AG04450 (cell line): ENCODE measurements at regions not wholly inside any gene's neighbourhood (a gene's known extent, or its start where the extent isn't known, plus 50 kb on each side); places are given as distances from the start of the nearest gene placed in this dataset.

Experiments used
- CTCF ChIA-PET: fragments of 300-600, 350-600 bp; formaldehyde crosslinking; extraction: SDS; loops from one replicate; lab custom pipeline; 2022; ENCODE audit warnings: antibody characterized with exemption, inconsistent platforms; lab: Charles Lee
- POLR2A ChIA-PET: fragments of 350-600 bp; formaldehyde crosslinking; extraction: SDS; loops from one replicate; lab custom pipeline; 2021; ENCODE audit warnings: antibody characterized with exemption, inconsistent platforms; lab: Yijun Ruan, JAX
- DNase-seq: peaks from one replicate; pipeline ENCODE4 v3.0.0-alpha.2; 2011; ENCODE audit warnings: low read depth, low spot score
- H3K27ac ChIP-seq: one replicate; pipeline ENCODE4 v1.5.1; 2012; ENCODE audit warnings: low read depth, low read length, control low read depth
- H3K27me3 ChIP-seq: one replicate; pipeline ENCODE4 v1.6.0; 2012; ENCODE audit warnings: low read length; ENCODE audit not compliant: control insufficient read depth, insufficient read depth
- H3K4me3 ChIP-seq: 2 replicates; pipeline ENCODE4 v1.5.1; 2011; ENCODE audit warnings: mild to moderate bottlenecking, low read depth, low read length, control low read depth
- H3K9me3 ChIP-seq: 2 replicates; pipeline ENCODE4 v1.5.1; 2012; ENCODE audit warnings: low read length; ENCODE audit not compliant: control insufficient read depth, insufficient read depth
- CTCF ChIP-seq: IDR thresholded peaks from 2 replicates; pipeline ENCODE4 v1.5.1; 2011; ENCODE audit warnings: low read depth, low read length, control low read depth, inconsistent platforms

GRCh38 chr1:99086057-99086456 is 81.4 kb upstream of the PLPPR5 start:
- H3K27me3 ChIP-seq, result no peaks in the 10 kb centered on the region
- ChIA-PET POLR2A (no interaction called here), CTCF (interaction anchor here (0.6 kb wide), 1 partner anchor 12 kb away, joined by 3 read pairs; no protein-coding TSS in a partner anchor)
- no peak for DNase-seq
- no peak for TF ChIP-seq CTCF
- no peak overlapping the region for H3K4me3 ChIP-seq
- no peak overlapping the region for H3K27ac ChIP-seq
- no peaks in the 10 kb centered on the region for H3K9me3 ChIP-seq

- POLR2A ChIA-PET, result no interaction called here
Observed at GRCh38 chr1:99098589-99098988, 93.9 kb upstream of the PLPPR5 start.

GRCh38 chr1:99106274-99106673 is 101.6 kb upstream of the PLPPR5 start:
- H3K27ac ChIP-seq, result no peak overlapping the region
- H3K27me3 ChIP-seq, result no peaks in the 10 kb centered on the region
- ChIA-PET POLR2A (no interaction called here), CTCF (no interaction called here)
- no peak for TF ChIP-seq CTCF
- no peaks in the 10 kb centered on the region for H3K9me3 ChIP-seq
- no peak overlapping the region for H3K4me3 ChIP-seq
- no peak for DNase-seq

More at GRCh38 chr1:99098589-99098988, 93.9 kb upstream of the PLPPR5 start:
- CTCF ChIA-PET, result interaction anchor here (0.6 kb wide), 1 partner anchor 12 kb away, joined by 3 read pairs; no protein-coding TSS in a partner anchor
- TF ChIP-seq CTCF, result no peak
- Histone ChIP-seq H3K9me3 (no peaks in the 10 kb centered on the region), H3K27ac (no peak overlapping the region), H3K4me3 (no peak overlapping the region), H3K27me3 (no peaks in the 10 kb centered on the region)
- DNase-seq, result no peak

- H3K9me3 ChIP-seq, result no peaks in the 10 kb centered on the region
- TF ChIP-seq CTCF, result no peak
- H3K27me3 ChIP-seq, result no peaks in the 10 kb centered on the region
- no peak overlapping the region for H3K27ac ChIP-seq
- H3K4me3 ChIP-seq, result no peak overlapping the region
- DNase-seq, result no peak
- ChIA-PET CTCF (no interaction called here), POLR2A (no interaction called here)
Observed at GRCh38 chr1:99107680-99108079, 103.0 kb upstream of the PLPPR5 start.

- no peak for DNase-seq
- ChIA-PET CTCF (no interaction called here), POLR2A (no interaction called here)
Observed at GRCh38 chr1:99110140-99111041, 105.7 kb upstream of the PLPPR5 start.

More at GRCh38 chr1:99110140-99111041, 105.7 kb upstream of the PLPPR5 start:
- no peaks in the 10 kb centered on the region for H3K9me3 ChIP-seq
- TF ChIP-seq CTCF, result no peak
- no peaks in the 10 kb centered on the region for H3K27me3 ChIP-seq
- no peak overlapping the region for H3K4me3 ChIP-seq
- H3K27ac ChIP-seq, result no peak overlapping the region
